Amniotic stem cell (primary cell): ENCODE measurements at regions not wholly inside any gene's neighbourhood (a gene's known extent, or its start where the extent isn't known, plus 50 kb on each side); places are given as distances from the start of the nearest gene placed in this dataset.

Experiments used
- DNase-seq: peaks from one replicate; lab custom pipeline; 2025; lab: John Stamatoyannopoulos, UW

DNA sequence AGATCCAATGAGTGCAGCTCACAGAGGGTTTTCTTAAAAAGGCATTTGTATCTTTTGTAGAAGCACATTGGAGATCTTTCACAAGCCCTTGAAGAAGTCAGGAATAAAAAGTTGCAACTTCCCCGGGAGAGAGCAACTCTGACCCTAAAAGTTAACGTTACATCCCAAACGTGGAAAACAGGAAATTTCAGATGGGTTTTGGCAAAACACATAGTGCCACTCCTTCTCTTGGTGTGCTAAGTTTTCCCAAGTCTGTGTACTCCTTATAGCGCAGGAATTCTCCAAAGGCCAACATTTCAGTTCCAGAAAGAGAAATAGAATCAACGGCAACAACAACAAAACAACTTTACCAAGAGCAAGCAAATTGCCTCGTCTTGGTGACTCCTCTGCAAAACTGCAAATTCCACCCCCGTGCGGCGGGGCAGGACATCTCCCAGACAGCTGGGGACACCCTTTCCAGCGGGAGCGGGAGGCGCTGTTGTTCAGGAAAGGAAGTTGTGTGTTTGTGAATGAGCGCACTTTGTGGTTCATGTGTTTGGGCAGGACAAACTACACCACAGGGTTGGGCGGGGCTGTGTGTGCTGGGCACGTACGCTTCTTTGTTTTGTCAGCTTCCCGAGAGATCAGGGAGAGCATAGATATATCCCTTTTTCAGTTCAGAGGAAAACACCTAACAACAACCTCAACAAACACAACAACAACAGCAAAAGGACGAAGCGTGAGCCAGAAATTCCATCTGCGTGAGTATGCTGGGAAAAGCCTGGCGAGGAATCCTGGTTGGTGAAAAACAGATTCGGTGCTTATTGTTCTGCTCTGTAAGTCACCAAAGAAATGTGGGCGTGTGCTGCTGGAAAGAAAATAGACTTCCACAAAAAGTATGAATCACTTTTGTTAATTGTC lies 294.7 kb upstream of the PITRM1 start:
- DNase-seq = peak; percentile 82

- DNase-seq = no peak
Measured at GRCh38 chr10:3465406-3465891, 292.9 kb upstream of the PITRM1 start.

GRCh38 chr10:3464760-3465405 lies 292.3 kb upstream of the PITRM1 start:
- DNase-seq = no peak

- no peak for DNase-seq
Measured at GRCh38 chr10:3460420-3461128, 288.0 kb upstream of the PITRM1 start.

- DNase-seq = peak; percentile 66
Measured at GRCh38 chr10:3455385-3456334, 283.1 kb upstream of the PITRM1 start.

DNA sequence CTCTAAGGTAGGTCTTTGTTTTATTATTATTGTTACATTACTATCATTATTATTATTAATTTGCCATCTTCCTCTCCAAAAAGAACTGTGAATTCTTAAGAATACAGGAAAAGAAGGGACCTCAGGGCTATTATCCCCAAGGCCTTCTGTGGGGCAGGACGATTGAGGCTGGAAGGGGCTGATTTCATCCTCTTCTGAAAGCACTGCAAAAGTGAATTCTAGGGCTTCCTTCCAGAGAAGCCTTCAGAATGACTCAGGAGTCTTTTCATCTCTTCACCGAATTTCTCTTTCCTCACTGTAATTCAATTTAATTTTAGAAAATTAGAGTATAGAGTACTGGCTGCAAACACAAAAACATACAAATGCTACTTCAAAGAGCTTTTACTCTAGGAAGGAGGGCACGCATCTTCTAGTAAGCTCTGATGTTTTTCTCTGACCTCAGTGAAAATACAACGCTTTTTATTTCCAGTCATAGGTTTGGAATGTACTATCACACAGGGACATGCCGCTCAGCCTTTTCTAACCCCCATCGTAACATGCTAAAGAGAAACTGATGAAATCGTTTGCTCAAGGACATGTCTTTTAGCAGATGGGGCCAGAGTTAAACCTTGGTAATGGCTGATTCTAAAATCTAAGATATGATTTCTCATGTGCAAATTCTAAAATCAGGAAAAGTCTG lies 280.2 kb upstream of the PITRM1 start:
- DNase-seq = peak; percentile 73

- peak; percentile 76 for DNase-seq
Measured at GRCh38 chr10:3452173-3452626, 279.6 kb upstream of the PITRM1 start.

DNA sequence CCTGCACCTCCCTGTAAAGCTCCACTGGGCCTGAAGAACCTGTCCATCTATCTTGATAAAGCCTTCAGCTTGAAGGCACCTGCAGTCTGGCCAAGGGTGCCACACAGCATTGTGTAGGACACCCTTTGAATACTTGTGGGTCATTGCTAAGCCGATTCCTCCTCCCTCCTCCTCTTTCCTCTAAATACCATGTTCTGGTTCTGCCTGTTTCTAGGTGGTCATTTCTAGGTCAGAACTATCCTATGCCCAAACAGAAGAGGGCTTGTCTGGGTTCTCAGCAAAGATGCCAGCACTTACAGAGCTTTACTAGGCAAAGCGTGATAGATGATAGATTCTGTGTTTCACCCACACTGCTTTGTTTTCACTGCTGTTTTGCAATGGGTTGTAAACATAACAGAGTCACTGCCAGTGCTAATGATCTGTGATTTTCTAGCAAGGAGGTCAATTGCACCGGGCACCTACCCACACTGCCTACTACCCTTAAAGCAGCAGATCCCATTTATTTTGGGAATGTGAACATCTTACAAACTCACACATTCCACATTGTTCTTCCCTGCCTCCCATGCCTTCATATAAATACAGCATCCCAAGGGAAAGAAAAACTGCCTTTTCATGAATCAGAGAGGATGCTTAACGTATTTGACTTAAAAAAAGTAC lies 279.1 kb upstream of the PITRM1 start:
- DNase-seq = no peak

DNA sequence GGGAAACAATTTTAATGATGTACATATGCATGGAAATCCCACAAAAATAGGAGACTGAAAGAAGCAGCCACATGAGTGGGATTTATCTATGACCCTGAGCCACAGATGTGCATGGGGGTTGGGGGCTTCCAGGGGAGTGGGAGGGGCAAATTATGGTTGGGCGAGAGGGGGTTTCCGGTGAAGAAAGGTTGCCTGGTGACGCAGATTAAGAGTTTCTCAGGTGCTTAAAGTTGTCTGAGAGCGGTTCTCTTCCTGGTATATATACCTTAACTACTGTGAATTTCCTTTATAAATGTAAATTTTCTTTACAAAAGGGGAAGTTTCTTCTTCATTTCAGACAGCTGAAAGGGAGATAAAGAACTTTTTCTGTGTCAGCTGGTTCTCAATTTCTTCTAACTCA lies 273.6 kb upstream of the PITRM1 start:
- DNase-seq = no peak

DNA sequence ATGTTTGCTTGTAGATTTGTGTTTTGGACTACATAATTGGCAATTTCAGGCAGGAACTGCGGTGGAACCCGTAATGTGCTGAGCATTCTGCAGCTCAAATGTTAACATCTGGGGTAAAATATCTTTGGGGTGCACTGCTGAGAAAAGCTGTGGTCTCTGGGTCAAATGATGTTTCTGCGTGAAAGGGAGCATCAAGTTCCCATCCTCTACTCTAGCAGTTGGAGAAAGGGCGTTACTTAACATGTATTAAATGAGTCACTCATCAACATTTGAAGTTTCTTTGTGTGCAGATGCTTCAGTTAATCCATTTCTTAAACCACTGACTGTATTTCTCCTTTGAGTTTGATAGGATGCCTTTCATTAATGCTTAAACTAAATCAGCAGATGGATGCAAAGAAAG lies 273.1 kb upstream of the PITRM1 start:
- no peak for DNase-seq

GRCh38 chr10:3442451-3442990 lies 269.9 kb upstream of the PITRM1 start:
- no peak for DNase-seq

GRCh38 chr10:3439183-3439582 lies 266.6 kb upstream of the PITRM1 start:
- DNase-seq = no peak

- DNase-seq = no peak
Measured at GRCh38 chr10:3438606-3439005, 266.0 kb upstream of the PITRM1 start.

DNA sequence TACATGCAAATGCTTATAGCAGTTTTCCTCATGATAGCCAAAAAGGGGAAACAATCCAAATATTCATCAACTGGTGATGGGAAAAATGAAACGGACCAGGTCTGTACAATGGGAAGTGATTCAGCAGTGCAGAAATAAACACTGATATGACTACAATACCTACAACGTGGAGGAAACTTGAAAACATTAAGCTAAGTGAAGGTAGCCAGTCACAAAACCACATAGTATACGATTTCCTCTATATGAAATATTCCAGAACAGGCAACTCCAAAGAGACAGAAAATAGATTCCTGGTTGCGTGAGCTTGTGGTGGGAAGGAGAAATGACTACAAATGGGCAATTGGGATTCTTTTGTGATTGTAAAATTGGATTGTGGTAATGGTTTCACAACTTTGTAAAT lies 263.1 kb upstream of the PITRM1 start:
- no peak for DNase-seq

- DNase-seq = no peak
Measured at GRCh38 chr10:3433988-3434387, 261.4 kb upstream of the PITRM1 start.

DNA sequence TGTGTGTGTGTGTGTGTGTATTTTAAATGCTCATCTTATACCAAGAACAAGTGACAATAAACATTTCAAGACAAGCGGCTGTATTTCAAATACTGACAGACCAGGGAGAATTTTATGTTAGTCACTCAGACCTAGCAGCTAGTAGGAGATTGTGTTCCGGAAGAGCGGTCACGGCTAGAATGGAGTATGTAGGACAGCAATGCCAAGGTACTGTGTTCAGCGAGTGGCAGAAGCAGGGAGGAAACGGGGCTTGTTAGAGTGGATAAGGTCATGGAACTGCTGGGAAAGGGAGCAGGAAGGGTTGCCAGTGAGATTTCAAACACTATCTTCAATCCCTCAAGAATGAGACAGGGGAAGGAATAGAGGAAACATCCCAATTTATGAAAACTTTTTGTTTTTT lies 260.5 kb upstream of the PITRM1 start:
- DNase-seq = no peak

DNA sequence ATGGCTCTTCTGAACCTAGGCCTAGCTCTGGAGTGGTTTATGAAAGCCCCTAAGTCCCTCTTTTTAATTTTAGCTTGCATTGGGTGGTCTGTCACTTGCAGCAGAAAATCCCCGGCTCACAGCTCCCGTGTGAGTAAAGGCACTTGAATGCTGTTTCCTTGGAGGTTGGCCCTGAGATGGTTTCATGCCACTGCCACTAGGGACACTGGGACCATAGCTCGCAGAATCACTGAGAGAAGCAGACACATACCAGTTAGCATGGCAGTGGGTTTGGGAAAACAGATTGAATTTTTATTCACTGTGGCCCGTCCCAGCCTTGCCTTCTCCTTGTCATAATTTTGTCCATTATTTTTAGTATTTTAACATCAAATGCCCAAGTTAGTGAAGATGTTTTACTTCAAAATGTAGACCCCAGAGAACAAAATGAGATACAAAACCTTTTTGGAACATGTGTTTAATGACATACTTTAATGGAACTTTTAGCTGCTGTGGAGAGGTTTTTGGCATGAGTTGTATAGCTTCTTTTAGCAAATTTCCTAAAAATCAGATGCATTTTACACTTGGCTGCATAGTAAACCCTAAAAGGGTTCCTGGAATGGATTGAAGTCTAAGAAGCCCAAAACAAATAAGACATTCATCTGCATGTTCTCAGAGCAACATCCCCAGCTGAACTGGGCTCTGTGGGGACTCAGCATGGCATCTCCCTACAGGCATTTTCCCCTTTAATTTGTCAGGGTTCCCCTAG lies 259.7 kb upstream of the PITRM1 start:
- no peak for DNase-seq

DNA sequence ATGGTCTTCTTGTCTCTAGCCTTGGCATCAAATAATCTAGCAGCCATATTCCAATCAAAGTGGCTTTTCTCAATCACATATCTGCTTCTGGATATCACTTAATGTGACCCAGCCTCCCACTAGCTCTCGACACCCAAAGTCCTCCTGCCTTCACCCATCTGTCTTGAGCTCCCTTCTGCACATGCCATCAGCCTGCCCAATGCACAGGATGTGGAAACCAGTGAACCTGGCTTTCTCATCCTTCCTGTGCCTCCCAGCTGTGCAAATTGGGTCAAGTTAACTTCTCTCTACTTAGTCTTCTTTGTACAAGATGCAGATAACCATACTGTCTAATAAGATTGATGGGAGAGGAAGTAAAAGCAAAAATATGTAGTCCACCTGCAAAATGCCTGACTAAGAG lies 257.9 kb upstream of the PITRM1 start:
- DNase-seq = no peak

- no peak for DNase-seq
Measured at GRCh38 chr10:3429676-3430075, 257.1 kb upstream of the PITRM1 start.
